GM18951 (cell line): ENCODE measurements at regions not wholly inside any gene's neighbourhood (a gene's known extent, or its start where the extent isn't known, plus 50 kb on each side); places are given as distances from the start of the nearest gene placed in this dataset.
"Not testable (repeated sequence)": the region's sequence is repeated elsewhere in the genome, so short reads cannot be mapped to it uniquely, and the experiment has no call there.

Experiments used
- POLR2A ChIP-seq: IDR thresholded peaks from 4 replicates; pipeline ENCODE4 v1.6.1; 2011; ENCODE audit warnings: mild to moderate bottlenecking; ENCODE audit not compliant: insufficient read length, insufficient read depth; ENCODE audit errors: extremely low read depth
- in situ Hi-C: fragments of 300-500 bp; cut with MboI; formaldehyde crosslinking; loops from one replicate; pipeline ENCODE4 v1.12.0; 2022; ENCODE audit warnings: low sequenced_read_pairs, mixed read lengths, inconsistent platforms; ENCODE audit not compliant: unreplicated experiment

GRCh38 chr1:81288689-81289088, 512.0 kb upstream of the ADGRL2 start:
- in situ Hi-C loops: no loop called here
- TF ChIP-seq POLR2A: no peak

GRCh38 chr1:81287411-81288080, 513.2 kb upstream of the ADGRL2 start:
- no peak for TF ChIP-seq POLR2A
- in situ Hi-C loops: no loop called here

GRCh38 chr1:81270051-81270450, 530.7 kb upstream of the ADGRL2 start:
- TF ChIP-seq POLR2A: no peak
- in situ Hi-C loops: no loop called here

GRCh38 chr1:81264976-81265375, 535.8 kb upstream of the ADGRL2 start:
- in situ Hi-C loops: no loop called here

GRCh38 chr1:81259625-81260411, 540.9 kb upstream of the ADGRL2 start:
- in situ Hi-C loops: no loop called here
- TF ChIP-seq POLR2A: no peak

More at GRCh38 chr1:81264976-81265375, 535.8 kb upstream of the ADGRL2 start:
- no peak for TF ChIP-seq POLR2A

- no peak for TF ChIP-seq POLR2A
- in situ Hi-C loops: no loop called here
These were observed 546.2 kb upstream of the ADGRL2 start for GRCh38 chr1:81254560-81254959.

GRCh38 chr1:81254068-81254467, 546.7 kb upstream of the ADGRL2 start:
- no peak for TF ChIP-seq POLR2A
- in situ Hi-C loops: no loop called here

GRCh38 chr1:81252471-81253151, 548.1 kb upstream of the ADGRL2 start:
- in situ Hi-C loops: no loop called here

GRCh38 chr1:81250825-81251224, 549.9 kb upstream of the ADGRL2 start:
- in situ Hi-C loops: not testable (repeated sequence)

More at GRCh38 chr1:81252471-81253151, 548.1 kb upstream of the ADGRL2 start:
- no peak for TF ChIP-seq POLR2A

- in situ Hi-C loops: not testable (repeated sequence)
These were observed 555.5 kb upstream of the ADGRL2 start for GRCh38 chr1:81245084-81245715.

GRCh38 chr1:81244612-81245011, 556.1 kb upstream of the ADGRL2 start:
- in situ Hi-C loops: not testable (repeated sequence)

GRCh38 chr1:81242103-81242502, 558.6 kb upstream of the ADGRL2 start:
- TF ChIP-seq POLR2A: no peak
- in situ Hi-C loops: no loop called here

- in situ Hi-C loops: no loop called here
- TF ChIP-seq POLR2A: no peak
These were observed 562.6 kb upstream of the ADGRL2 start for GRCh38 chr1:81238129-81238528.
